ENCODE measurements at regions not wholly inside any gene's neighbourhood (a gene's known extent, or its start where the extent isn't known, plus 50 kb on each side); places are given as distances from the start of the nearest gene placed in this dataset.

DNA sequence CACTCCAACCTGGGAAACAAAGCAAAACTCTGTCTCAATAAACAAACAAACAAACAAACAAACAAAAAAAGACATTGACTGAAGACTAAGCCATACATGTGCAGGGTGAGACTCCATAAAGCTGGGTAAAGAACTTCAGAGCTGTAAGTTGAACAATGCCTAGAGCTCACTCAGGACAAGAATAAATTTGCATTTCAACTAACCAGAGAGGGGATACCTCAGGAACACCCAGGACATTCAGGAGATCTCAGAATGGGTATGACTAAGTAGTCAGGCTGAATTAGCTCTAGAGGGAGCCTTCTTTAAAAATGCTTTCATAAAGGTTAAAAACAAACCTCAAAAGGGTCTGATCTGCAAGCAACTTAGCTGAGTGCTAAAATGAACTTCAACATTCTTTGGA is 267.7 kb upstream of the DIO3 start:
- TF ChIP-seq GATA3 (IDR thresholded peaks at IDR 0.05; ENCODE audit: low read depth, low read length): no peak
- no peak for TF ChIP-seq GATA2 (IDR thresholded peaks at IDR 0.05; ENCODE audit: low read depth, low read length)
